ENCODE measurements at regions not wholly inside any gene's neighbourhood (a gene's known extent, or its start where the extent isn't known, plus 50 kb on each side); places are given as distances from the start of the nearest gene placed in this dataset.

DNA sequence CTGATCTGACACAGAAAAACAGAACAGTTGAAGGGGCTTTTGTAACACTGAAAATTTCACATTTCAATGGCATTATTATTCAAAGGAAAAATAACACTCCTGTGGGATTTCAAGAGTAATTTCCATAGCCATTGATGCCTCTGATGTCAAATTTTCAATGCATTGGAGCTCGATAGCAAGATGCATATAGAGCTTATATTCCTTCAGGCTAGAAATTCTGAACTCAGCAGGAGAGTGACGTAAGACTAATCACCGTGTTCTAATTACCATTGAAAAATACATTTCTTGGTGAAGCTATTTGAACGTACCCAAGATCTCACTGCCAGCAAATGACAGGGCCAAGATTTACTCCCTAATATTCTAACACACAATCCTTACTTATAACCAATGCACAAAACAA, 854.1 kb upstream of the TMEM132C start:
- DNase-seq (ENCODE audit: low spot score), result no peak

DNA sequence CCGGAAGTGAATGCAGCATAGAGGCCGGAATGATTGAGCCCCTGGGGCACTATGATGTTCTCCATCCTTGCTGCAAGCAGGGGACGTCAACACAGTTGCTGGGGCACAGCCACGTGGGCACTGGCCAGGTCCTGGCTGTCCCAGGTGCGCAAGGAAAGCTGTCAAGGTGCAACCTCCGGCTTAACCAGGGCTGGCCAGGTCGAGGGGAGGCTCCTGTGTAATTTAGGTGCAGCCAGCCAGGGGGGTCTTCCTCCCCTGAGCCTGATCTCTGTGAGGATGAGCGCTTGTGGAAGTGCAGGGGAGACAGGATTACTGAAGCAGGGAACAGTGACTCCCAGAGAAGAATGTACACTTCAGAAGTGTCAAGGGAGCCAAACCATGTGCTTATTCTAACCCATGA, 852.8 kb upstream of the TMEM132C start:
- no peak for DNase-seq (ENCODE audit: low spot score)

DNA sequence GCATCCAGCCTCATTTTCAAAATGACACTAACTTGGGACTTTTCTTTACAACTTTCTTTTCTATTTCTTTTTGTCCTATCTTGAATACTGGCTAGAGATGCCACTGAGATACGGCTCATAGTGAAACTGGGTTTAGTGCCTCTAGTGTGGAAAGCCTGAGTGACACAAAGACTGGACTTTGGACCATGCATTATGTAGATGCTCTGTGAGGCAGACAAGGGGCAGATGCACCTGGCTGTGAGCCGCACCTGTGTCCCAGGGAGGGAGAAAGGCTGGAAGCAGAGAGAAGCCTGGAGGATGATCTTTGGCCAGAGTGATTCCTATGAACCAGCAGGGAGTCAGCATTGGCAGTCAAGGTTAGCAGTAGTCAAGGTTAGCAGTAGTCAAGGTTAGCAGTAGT, 852.3 kb upstream of the TMEM132C start:
- no peak for DNase-seq (ENCODE audit: low spot score)

DNA sequence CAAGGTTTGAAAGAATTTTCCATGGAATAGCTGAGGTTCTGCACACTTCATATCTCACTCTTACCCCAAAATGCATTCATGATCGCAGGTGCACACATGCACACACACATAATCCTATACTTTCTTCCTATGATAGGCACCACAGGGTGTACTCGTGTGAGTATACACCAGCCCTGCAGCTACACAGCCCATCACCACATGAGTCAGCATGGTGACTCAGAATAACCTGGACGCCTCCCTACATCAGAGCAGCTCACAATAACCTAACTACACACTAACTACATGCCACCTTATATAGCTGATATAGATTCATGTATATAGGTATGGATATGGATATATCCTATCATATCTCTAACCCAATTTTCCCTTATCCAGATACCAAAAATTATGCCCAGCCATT, 850.2 kb upstream of the TMEM132C start:
- no peak for DNase-seq (ENCODE audit: low spot score)

DNA sequence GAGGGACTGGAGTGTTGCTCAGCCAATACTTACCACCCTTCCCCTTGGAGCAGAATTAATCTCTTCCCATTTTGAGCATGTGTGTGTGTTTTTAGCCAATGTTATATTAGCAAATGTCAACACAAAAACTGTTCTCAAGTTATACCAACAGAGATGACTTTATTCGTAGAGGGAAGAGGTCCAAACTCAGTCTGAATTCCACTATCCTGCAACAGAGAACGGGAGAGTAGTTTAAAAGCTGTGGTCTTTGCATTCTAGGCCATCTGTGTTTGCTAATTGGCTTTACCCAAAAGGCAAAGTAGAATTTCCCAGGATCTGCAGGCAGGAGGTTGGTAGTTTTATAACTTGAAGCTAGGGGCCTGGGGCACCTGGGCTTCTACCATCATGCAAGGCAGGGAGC, 847.9 kb upstream of the TMEM132C start:
- no peak for DNase-seq (ENCODE audit: low spot score)

DNA sequence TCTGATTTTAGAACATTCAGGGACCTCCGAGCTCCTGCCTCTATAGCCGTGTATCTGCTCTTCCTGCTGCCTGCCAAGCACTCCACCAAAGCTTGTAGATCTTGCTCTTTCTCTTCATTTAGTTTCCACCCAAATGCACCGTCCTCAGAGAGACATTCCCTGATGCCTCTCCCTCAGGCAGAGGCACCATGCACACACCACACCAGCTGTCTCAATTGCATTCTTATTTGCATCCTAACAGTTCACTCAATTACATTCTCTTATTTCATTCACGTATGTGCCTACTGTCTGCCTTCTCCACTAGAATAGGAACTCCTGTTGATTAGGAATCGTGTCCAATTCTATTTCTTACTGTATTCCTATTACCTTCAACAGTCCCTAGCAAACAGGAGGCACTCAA, 845.4 kb upstream of the TMEM132C start:
- no peak for DNase-seq (ENCODE audit: low spot score)

DNA sequence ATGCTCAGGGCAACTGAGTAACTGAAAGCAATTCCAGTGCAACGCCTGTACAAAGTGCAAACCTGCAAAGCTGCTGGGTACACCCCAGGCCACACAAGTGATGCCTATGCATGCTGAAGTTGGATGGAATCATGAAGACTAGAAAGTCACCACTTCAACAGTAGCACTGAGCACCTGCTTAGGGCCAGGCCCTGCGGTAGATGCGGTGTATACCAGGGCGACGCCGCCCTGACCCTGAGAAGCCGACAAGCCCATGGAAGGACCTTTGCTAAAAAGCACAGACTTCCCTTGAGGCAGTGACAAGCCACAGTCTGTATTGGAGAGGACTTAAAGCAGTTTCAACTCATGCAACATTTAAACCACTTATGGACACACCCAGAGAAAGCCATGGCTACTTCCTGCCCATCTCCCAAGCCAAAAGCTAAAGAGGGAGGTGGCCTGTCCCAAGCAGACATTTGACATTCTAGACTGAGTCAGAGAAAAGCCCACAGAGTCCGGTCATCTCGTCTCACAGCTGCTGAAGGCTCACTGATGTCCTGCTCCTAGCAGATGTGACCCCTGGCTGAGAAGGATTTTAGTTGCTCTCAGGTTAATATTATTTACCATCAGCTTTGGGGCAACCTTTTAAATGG, 843.9 kb upstream of the TMEM132C start:
- no peak for DNase-seq (ENCODE audit: low spot score)

DNA sequence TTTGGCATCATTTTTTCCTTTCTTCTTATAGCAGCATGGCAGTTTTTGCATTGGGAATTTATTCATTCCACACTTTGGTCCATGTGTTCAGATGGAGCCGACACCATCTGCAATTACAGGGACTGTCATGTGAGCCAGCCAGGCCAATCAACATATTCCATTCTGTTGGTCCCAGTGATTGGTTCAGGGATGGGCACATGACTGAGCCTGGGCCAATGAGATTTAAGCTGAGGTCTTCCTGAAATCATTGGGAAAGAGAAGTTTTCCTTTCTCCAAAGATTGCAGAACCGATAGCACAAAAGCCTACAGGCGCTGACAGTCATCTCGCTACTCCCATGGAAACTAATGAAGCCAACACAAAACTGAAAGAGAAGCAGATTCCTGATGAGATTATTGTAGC, 841.5 kb upstream of the TMEM132C start:
- DNase-seq (ENCODE audit: low spot score), result peak; percentile 19

DNA sequence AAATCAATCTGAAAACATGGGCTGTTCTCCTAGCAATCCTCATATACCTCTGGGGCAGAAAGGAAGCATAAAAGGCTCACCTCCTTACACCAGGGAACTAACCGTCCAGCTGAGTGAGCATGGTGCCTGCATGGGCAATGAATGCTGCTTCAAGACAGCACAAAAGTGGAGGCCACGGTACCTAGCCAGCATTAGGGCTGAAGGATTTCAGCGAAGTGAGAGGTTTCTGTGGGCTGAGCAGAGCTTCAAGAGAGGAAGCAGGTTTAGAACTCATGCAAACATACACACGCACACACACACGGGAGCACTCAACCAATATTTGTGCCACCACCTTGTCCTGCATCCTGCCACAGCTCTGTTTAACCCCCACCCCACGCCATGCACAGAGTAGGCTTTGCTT, 838.5 kb upstream of the TMEM132C start:
- no peak for DNase-seq (ENCODE audit: low spot score)

DNA sequence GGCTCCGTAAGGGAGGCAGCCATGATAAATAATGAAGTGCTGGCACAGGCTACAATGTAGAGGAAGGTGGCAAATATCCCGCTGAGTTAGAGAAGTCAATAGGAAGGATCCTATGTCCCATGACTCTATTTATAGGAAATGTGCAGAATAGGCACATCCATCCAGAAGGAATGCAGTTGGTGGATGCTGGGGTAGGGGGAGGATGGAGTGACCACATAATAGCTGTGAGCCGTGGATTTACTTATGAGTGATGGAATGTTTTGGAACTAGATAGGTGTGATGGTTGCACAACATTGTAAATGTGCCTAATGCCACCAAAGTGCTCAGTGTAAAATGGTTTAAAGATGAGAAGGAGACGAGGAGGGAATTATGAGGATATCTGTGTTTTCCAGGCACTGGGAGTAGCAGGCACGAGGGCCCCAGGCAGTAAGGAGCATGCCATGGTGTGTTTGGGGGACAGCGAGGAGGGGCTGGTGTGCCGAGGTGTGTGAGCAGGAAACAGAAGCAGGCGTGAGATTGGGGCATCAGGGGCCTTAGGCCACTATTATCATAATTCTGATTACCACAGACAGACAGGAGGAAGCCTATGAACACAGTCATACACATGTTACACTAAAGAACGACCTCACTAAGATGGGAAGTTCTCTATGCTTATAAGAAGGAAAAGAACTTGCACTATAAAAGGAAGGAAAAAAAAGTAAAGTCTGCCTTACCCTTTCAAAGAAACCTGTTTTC, 837.3 kb upstream of the TMEM132C start:
- no peak for DNase-seq (ENCODE audit: low spot score)

DNA sequence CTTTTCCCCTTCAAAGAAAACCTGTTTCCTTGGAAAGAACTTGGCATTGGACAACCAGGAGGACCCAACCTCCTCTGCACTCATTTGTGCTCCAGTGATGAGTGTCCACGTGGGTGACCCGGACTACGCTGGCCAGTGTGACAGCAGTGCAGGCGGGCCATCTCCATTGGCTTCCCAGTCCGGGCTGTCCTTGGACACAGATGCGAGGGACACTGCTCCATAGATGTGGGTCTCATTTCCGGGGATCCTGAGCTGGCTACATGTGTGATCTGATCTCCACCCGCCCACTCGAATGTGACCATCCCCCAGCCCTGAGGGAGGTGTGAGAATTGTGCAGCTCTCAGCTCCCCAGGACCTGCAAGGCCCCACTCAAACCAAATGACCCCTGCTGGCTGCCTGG, 836.6 kb upstream of the TMEM132C start:
- no peak for DNase-seq (ENCODE audit: low spot score)

DNA sequence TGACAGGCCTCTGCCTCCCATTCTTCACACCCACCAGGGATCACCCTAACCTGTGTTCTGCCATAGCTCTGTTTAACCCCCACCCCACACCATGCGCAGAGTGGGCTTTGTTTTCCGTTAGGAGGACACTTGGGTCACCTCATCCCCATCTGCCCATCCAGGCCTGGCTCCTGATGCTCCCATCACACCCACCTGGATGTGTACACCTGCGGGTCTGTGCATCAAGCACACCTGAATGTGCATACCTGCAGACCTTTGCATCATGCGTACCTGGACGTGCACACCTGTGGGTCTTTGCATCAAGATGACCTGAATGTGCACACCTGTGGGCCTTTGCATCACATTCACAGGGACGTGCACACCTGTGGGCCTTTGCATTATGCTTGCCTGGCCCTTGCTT, 835.8 kb upstream of the TMEM132C start:
- no peak for DNase-seq (ENCODE audit: low spot score)

DNA sequence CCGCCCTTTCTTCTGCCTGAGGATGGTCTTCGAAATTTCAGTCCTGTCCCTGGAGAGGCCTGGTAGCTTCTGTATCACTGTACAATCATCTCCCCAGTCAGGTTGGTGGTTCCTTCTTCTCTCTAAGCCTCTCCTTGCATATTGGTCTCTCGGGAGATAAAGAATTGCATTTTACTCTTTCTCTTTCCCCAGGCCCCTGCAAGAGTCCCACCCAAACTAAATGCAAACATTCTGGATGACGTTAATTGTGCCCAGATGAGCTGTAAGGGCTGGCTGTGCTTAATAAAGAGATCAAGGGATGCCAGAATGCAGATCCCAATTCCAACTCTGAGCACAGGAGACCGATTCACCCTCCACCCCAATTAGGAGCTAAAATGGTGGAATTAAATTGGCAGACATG, 835.4 kb upstream of the TMEM132C start:
- DNase-seq (ENCODE audit: low spot score), result no peak

DNA sequence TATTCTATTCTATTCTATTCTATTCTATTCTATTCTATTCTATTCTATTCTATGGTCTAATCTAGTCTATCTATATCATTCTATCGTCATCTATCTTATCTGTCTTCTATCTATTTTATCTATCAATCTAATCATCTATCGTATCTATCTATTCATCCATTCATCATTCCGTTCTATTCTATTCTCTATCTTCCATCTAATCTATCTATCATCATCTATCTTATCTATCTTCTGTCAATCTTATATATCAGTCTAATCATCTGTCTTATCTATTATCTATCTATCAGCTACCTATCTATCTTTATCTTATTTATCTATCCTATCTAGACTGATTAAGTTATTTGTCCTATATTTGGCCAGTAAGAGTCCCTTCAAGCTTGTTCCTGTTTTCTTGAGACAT, 831.5 kb upstream of the TMEM132C start:
- no peak for DNase-seq (ENCODE audit: low spot score)

DNA sequence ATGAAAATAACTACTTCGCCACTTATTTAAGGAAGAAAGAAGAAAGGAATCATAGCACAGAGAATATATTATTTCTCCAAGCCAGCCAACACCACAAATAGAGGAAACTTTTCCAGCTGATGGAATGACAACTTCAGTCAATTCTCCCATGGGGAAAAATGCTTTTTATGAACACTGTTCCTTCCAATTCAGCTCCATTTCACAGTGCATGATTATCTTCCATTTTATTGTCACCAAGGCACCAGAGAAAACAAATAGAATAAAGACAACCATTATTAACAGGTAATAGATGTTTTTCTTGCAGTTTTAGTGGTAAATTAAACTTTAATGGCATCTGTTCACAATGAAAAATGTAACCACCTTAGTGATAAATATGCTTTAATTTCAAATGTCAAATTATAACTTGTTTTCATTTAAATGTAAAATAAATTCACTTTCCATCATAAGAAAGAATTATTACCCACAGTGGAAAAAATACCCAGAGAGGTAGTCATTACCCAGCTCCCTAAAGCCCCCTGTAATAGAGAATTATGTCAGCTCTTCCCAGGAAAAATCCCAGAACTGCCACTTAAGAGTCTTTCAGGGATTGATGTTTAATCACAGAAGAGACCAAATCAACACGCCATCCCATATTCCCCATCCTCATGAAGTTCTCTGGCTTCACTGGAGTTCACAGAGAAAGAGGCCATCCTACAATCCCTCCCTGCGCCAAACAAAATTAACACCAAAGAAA, 828.3 kb upstream of the TMEM132C start:
- no peak for DNase-seq (ENCODE audit: low spot score)

DNA sequence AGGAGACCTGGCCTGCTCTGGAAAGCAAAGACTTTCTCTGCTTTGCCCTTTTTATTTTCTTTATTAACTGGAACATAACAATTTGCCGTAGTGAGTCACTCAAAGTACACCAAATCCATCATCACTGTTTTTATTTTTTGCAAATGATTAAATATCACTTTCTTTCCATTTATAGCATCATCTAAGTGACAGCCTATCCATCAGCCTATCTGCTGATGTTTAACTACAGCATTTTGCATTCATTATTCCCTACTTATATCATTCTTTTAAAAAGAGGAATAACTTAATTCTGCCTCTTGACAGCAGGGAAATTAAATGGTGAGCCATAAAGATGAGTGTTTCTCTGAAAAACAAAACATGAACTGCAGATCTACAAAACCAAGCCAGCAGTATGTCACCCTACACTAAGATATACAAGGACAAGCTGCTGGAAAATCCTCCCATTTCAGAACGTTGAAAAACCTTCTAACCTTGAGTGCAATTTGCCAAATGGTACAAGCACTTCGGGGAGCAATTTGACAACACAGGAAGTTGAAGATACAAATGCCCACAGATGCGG, 821.3 kb upstream of the TMEM132C start:
- DNase-seq (ENCODE audit: low spot score), result no peak

DNA sequence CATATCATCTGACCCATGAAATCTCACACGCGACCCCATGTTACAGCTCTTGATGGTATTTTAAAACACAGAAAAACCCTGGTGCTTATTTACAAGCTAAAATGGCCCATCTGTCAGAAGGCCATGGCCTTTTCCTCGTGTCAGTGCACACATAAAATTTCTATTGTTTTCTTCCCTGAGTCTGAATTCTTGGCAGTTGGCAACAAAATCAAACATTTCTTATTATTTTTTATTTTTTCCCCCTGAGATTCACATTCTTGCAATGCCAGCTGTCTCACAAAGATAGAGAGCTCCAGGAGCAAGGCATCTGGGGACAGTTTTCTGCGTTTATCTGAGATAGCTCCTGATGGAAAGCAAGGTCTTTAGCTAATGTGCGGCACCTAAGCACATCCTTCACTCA, 818.1 kb upstream of the TMEM132C start:
- no peak for DNase-seq (ENCODE audit: low spot score)

DNA sequence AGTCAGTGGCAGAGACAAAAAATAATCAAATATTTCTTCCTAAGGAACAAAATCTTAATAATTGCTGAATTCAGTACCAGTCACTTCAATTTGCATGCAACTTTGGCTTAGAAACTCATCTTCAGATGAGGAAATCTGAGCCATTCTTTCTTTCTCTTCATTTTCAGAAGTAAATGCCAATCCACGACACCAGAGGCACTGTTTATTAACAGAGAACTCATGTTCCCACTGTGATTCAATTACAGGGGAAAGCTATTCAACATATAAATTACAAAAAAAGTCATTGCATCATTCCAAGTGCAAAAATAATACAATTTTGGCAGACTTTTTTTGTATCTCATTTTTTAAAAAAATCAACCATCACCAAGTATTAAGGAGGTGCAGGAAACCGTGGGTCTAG, 816.1 kb upstream of the TMEM132C start:
- no peak for DNase-seq (ENCODE audit: low spot score)

DNA sequence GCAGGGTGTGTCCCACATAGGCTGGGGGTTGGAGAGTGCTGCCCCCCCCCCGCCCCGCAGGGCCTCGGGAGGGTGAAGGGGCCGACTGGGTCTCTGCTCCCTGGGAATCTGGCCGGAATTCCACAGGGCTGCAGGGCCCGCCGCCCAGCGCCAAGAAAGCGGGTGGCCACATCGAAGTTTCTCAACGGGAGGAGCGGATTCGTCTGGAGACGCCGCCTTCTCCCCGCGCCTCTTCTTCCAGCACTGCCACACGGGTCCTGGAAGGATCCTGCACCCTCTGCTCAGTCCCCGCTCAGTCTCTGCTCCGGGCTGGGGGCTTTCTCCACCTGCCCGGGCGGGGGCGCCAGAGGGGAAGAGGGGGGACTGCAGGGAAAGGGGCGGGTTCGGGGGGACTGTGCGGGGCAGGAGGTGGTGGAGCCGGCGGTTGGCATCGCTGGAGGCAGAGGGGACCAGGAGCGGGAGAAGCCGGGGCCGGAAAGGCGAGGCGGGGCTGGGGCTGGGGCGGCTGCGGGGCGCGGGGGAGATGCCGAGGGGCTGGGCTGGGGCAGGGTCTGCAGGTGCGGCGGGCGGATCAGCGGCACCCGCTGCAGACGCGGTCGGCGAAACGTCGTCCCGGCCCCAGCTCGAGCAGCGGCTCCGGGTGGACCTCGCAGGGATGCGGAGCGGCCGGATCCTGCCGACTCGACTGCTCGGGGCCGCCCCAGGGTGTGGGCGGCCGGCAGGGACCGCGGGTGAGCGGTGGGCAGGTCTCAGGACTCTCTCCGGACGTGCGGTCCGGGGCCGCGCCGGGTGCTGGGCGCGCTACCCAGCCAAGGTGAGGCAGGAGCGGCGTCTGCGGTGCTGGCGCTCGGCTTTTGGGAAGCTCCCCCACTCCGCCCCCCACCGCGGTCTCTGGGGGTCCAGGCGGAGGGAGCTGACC, 811.4 kb upstream of the TMEM132C start:
- no peak for DNase-seq (ENCODE audit: low spot score)

DNA sequence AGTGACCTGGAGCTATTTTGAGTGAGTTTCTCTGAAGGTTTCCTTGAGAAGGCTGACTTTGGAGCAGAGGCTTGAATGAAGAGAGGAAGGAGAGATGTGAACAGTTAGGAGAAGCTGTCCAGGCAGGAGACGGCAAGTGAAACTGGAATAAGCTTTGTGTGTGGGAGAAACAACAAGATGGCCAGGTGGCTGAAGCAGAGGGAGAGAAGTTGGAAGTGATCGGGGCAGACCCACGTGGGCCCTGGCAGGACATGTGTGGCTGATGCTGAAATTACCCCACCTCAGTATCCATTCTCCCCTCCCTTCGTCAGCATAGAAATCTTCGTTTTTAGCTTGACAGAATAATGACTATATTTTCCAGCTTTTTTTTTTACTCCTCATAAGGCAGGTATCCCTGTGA, 809.2 kb upstream of the TMEM132C start:
- no peak for DNase-seq (ENCODE audit: low spot score)

DNA sequence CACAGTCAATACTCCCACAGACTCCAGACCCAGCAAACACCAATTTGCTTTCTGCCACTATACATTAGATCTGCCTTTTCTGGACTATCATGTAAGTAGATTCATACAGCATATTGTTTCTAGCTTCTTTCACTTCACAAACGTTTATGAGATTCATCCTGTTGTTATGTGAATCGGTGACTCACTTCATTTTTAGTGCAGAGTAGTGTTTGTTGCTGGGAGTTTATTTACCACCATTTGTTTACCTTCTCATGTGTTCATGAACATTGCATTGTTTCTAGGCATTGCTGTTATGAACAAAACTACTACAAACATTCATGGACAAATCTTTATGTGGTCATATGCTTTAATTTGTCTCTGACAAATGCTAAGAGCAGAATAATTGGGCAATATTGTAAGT, 807.8 kb upstream of the TMEM132C start:
- no peak for DNase-seq (ENCODE audit: low spot score)

DNA sequence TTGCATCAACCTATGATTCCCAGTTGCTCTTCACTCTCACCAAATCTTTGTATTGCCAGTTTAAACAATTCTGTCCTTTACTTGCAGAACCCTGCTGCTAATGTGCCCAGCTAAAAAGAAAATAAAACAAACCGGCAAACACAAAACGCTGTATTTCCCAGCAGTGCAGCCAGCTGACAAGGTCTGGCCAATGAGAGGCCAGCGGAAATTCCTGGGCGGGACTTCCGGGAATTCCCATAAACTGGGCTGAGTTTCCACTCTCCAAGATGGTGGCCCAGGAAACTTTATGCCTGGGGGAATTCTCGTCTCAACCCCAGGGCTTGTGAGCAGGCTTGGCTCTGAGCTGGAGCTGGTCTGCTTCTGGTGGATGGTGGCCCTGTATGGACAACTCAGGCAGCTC, 807.3 kb upstream of the TMEM132C start:
- DNase-seq (ENCODE audit: low spot score), result no peak

Data from NAMALWA (cell line).